Ascending aorta (tissue), 2 donors: ENCODE measurements at regions not wholly inside any gene's neighbourhood (a gene's known extent, or its start where the extent isn't known, plus 50 kb on each side); places are given as distances from the start of the nearest gene placed in this dataset.

Experiments used
- DNase-seq, 2 donors: peaks; one replicate each; pipeline ENCODE4 v3.0.0-alpha.2; 2019; ENCODE audit warnings: low spot score in 2 of 2
- H3K27ac ChIP-seq, 2 donors: fragments of 200-600 bp; sonication (generic); one replicate each; pipeline ENCODE4 v1.5.1; 2016 to 2017; ENCODE audit warnings: mild to moderate bottlenecking in 1 of 2
- H3K27me3 ChIP-seq: fragments of 200-600 bp; sonication (generic); one replicate; pipeline ENCODE4 v1.5.1; 2017
- H3K36me3 ChIP-seq, 2 donors: fragments of 200-600 bp; sonication (generic); one replicate each; pipeline ENCODE4 v1.5.1; 2016
- H3K4me1 ChIP-seq, 2 donors: fragments of 200-600 bp; sonication (generic); one replicate each; pipeline ENCODE4 v1.5.1; 2016 to 2017; ENCODE audit warnings: mild to moderate bottlenecking in 1 of 2
- H3K4me3 ChIP-seq, 2 donors: fragments of 200-600 bp; sonication (generic); one replicate each; pipeline ENCODE4 v1.5.1; 2016 to 2017; ENCODE audit warnings: mild to moderate bottlenecking in 1 of 2
- H3K9me3 ChIP-seq, 2 donors: fragments of 200-600 bp; sonication (generic); one replicate each; pipeline ENCODE4 v1.5.1; 2016
- CTCF ChIP-seq, 3 experiments: fragments of 200-600 bp in 2 of 3; fragments of 450-650 bp in 1 of 3; sonication (generic) in 2 of 3; IDR thresholded peaks; one replicate each; pipeline ENCODE4 v1.5.1; 2016 to 2019; ENCODE audit warnings: antibody characterized with exemption in 3 of 3, mild to moderate bottlenecking in 1 of 3, moderate library complexity in 1 of 3
- intact Hi-C: fragments of 100-400 bp; cut with DNase I; formaldehyde crosslinking; loops from one replicate; pipeline ENCODE4 v1.15.1; 2023

- intact Hi-C loops = no loop called here
- no peak for TF ChIP-seq CTCF (IDR thresholded peaks at IDR 0.05)
Observed at GRCh38 chr16:48916566-48916965, 306.6 kb upstream of the N4BP1 start.

GRCh38 chr16:48914070-48914469, 304.1 kb upstream of the N4BP1 start:
- intact Hi-C loops = no loop called here
- no peaks in the 10 kb centered on the region for H3K36me3 ChIP-seq
- no peaks in the 10 kb centered on the region for H3K9me3 ChIP-seq
- no peaks in the 10 kb centered on the region for H3K27me3 ChIP-seq
- H3K27ac ChIP-seq = no peak overlapping the region
- TF ChIP-seq CTCF (IDR thresholded peaks at IDR 0.05) = no peak
- no peak for DNase-seq
- no peaks in the 10 kb centered on the region for H3K4me1 ChIP-seq
- H3K4me3 ChIP-seq = no peak overlapping the region

More at GRCh38 chr16:48916566-48916965, 306.6 kb upstream of the N4BP1 start:
- DNase-seq = no peak
- H3K36me3 ChIP-seq = no peaks in the 10 kb centered on the region
- H3K27me3 ChIP-seq = no peaks in the 10 kb centered on the region
- no peaks in the 10 kb centered on the region for H3K4me1 ChIP-seq
- no peak overlapping the region for H3K4me3 ChIP-seq
- H3K9me3 ChIP-seq = no peaks in the 10 kb centered on the region
- H3K27ac ChIP-seq = no peak overlapping the region

- H3K27ac ChIP-seq = no peak overlapping the region
- H3K4me1 ChIP-seq = no peaks in the 10 kb centered on the region
- no peak for TF ChIP-seq CTCF (IDR thresholded peaks at IDR 0.05)
- no peak for DNase-seq
- H3K9me3 ChIP-seq = no peaks in the 10 kb centered on the region
- intact Hi-C loops = no loop called here
- no peak overlapping the region for H3K4me3 ChIP-seq
- H3K27me3 ChIP-seq = no peaks in the 10 kb centered on the region
- H3K36me3 ChIP-seq = no peaks in the 10 kb centered on the region
Observed at GRCh38 chr16:48913384-48913783, 303.4 kb upstream of the N4BP1 start.

- intact Hi-C loops = no loop called here
- Histone ChIP-seq H3K36me3 (no peaks in the 10 kb centered on the region), H3K4me3 (no peak overlapping the region), H3K4me1 (no peaks in the 10 kb centered on the region), H3K9me3 (no peaks in the 10 kb centered on the region), H3K27me3 (no peaks in the 10 kb centered on the region), H3K27ac (no peak overlapping the region)
- TF ChIP-seq CTCF (IDR thresholded peaks at IDR 0.05) = no peak
- DNase-seq = no peak
Observed at GRCh38 chr16:48912360-48912759, 302.4 kb upstream of the N4BP1 start.

GRCh38 chr16:48911700-48912099, 301.7 kb upstream of the N4BP1 start:
- Histone ChIP-seq H3K27ac (no peak overlapping the region), H3K36me3 (no peaks in the 10 kb centered on the region), H3K27me3 (no peaks in the 10 kb centered on the region), H3K4me1 (no peaks in the 10 kb centered on the region), H3K4me3 (no peak overlapping the region), H3K9me3 (no peaks in the 10 kb centered on the region)
- no peak for DNase-seq
- no peak for TF ChIP-seq CTCF (IDR thresholded peaks at IDR 0.05)
- intact Hi-C loops = no loop called here

GRCh38 chr16:48910214-48910613, 300.2 kb upstream of the N4BP1 start:
- H3K9me3 ChIP-seq = no peaks in the 10 kb centered on the region
- no peaks in the 10 kb centered on the region for H3K36me3 ChIP-seq
- intact Hi-C loops = no loop called here
- TF ChIP-seq CTCF (IDR thresholded peaks at IDR 0.05) = no peak
- DNase-seq = no peak
- H3K27ac ChIP-seq = no peak overlapping the region
- no peaks in the 10 kb centered on the region for H3K27me3 ChIP-seq
- H3K4me1 ChIP-seq = no peaks in the 10 kb centered on the region
- no peak overlapping the region for H3K4me3 ChIP-seq
